ENCODE measurements at regions not wholly inside any gene's neighbourhood (a gene's known extent, or its start where the extent isn't known, plus 50 kb on each side); places are given as distances from the start of the nearest gene placed in this dataset.

GRCh38 chr2:126175222-126175621, 480.7 kb upstream of the GYPC start:
- in situ Hi-C loops (cut with MboI) (no loop called here), intact Hi-C loops (cut with micrococcal nuclease; ENCODE audit: unreplicated experiment) (no loop called here)
- FAIRE-seq (no peak), DNase-seq (ENCODE audit: low read depth, low spot score) (no peak), ATAC-seq (no peak)
- ChIA-PET POLR2A (no interaction called here), SMC1A (ENCODE audit: uncharacterized antibody, unreplicated experiment) (interaction anchor here (1.4 kb wide), 1 partner anchor 19 kb away, joined by 3 read pairs; no protein-coding TSS in a partner anchor), RAD21 (ENCODE audit: unreplicated experiment) (no interaction called here), CTCF (no interaction called here)
- no TSS peak for BruUV-seq (replicated peaks)
- Histone ChIP-seq H3K27ac (ENCODE audit: control insufficient read depth, insufficient read depth) (no peak overlapping the region), H3K9ac (ENCODE audit: control insufficient read depth, insufficient read depth, low read length) (no peak overlapping the region), H3K79me2 (ENCODE audit: control insufficient read depth, insufficient read depth, low read length) (no peaks in the 10 kb centered on the region), H2AFZ (ENCODE audit: control insufficient read depth, low read depth, low read length) (no peak overlapping the region), H3K36me3 (ENCODE audit: control insufficient read depth in 2 of 2, insufficient read depth in 2 of 2, low read length in 1 of 2) (no peaks in the 10 kb centered on the region), H3K9me3 (replicated peaks; ENCODE audit: control insufficient read depth, insufficient read depth, low read length) (no peaks in the 10 kb centered on the region), H3K27me3 (replicated peaks in 1 of 2; ENCODE audit: control insufficient read depth in 2 of 2, insufficient read depth in 2 of 2, low read length in 1 of 2) (no peaks in the 10 kb centered on the region), H3K4me1 (ENCODE audit: control insufficient read depth, insufficient read depth, low read length) (no peaks in the 10 kb centered on the region), H3K4me3 (no peak overlapping the region), H4K20me1 (ENCODE audit: control insufficient read depth, insufficient read depth) (no peaks in the 10 kb centered on the region), H3K4me2 (ENCODE audit: control insufficient read depth, insufficient read depth) (no peak overlapping the region)
- WGBS (ENCODE audit: insufficient coverage, insufficient replicate concordance, low lambda C conversion rate, missing lambda C conversion rate), result 19% methylated on average over 2 of the region's 2 CpGs
- TF ChIP-seq BHLHE40 (IDR thresholded peaks at IDR 0.05; ENCODE audit: borderline replicate concordance in 1 of 2, low read depth in 2 of 2, low read length in 1 of 2) (no peak), ZBTB11 (CRISPR knock-in tag; IDR thresholded peaks at IDR 0.05) (no peak), CHD4 (IDR thresholded peaks at IDR 0.05) (no peak), ETV6 (conservative IDR thresholded peaks at IDR 0.05 in 1 of 2, IDR thresholded peaks at IDR 0.05 in 1 of 2; ENCODE audit: borderline replicate concordance in 1 of 2, low read depth in 1 of 2) (no peak), KAT2A (conservative IDR thresholded peaks at IDR 0.05; ENCODE audit: control insufficient read depth, low read depth, low read length) (no peak), SPI1 (IDR thresholded peaks at IDR 0.05; ENCODE audit: borderline replicate concordance, insufficient read depth, low read depth, low read length) (no peak), ZNF207 (IDR thresholded peaks at IDR 0.05; ENCODE audit: borderline replicate concordance) (no peak)

Data from GM12878 (cell line).